Suprapubic skin (tissue), 4 donors: ENCODE measurements at regions not wholly inside any gene's neighbourhood (a gene's known extent, or its start where the extent isn't known, plus 50 kb on each side); places are given as distances from the start of the nearest gene placed in this dataset.
"Not testable (repeated sequence)": the region's sequence is repeated elsewhere in the genome, so short reads cannot be mapped to it uniquely, and the experiment has no call there.

Experiments used
- DNase-seq, 2 donors: peaks; one replicate each; pipeline ENCODE4 v3.0.0-alpha.2; 2019; ENCODE audit warnings: low spot score in 2 of 2
- H3K27ac ChIP-seq: fragments of 200-600 bp; sonication (generic); one replicate; pipeline ENCODE4 v1.5.1; 2019
- H3K27me3 ChIP-seq: fragments of 200-600 bp; sonication (generic); one replicate; pipeline ENCODE4 v1.5.1; 2019
- H3K36me3 ChIP-seq: fragments of 200-600 bp; sonication (generic); one replicate; pipeline ENCODE4 v1.5.1; 2019
- H3K4me1 ChIP-seq: fragments of 200-600 bp; sonication (generic); one replicate; pipeline ENCODE4 v1.5.1; 2019
- H3K4me3 ChIP-seq: fragments of 200-600 bp; sonication (generic); one replicate; pipeline ENCODE4 v1.5.1; 2019; ENCODE audit warnings: mild to moderate bottlenecking
- H3K9me3 ChIP-seq: fragments of 200-600 bp; sonication (generic); one replicate; pipeline ENCODE4 v1.5.1; 2019
- CTCF ChIP-seq, 2 donors: fragments of 200-600 bp in 1 of 2; fragments of 450-650 bp in 1 of 2; sonication (generic) in 1 of 2; IDR thresholded peaks; one replicate each; pipeline ENCODE4 v1.5.1; 2016 to 2019; ENCODE audit warnings: antibody characterized with exemption in 2 of 2, mild to moderate bottlenecking in 1 of 2, moderate library complexity in 1 of 2
- EP300 ChIP-seq: sonication (generic); formaldehyde crosslinking; IDR thresholded peaks from one replicate; pipeline ENCODE4 v1.6.1; 2017; ENCODE audit warnings: antibody characterized with exemption
- POLR2A ChIP-seq, 2 donors: fragments of 450-650 bp; IDR thresholded peaks; one replicate each; pipeline ENCODE4 v1.6.1; 2017; ENCODE audit warnings: antibody characterized with exemption in 2 of 2, mild to moderate bottlenecking in 2 of 2, moderate library complexity in 2 of 2
- POLR2AphosphoS5 ChIP-seq, 3 donors: sonication (generic); formaldehyde crosslinking; IDR thresholded peaks; one replicate each; pipeline ENCODE4 v1.6.1; 2017; ENCODE audit warnings: antibody characterized with exemption in 3 of 3
- WGBS: methylation state at CpG from one replicate; pipeline ENCODE4 v1.1.5; 2018; 5-methylcytosine and 5-hydroxymethylcytosine counted together

DNA sequence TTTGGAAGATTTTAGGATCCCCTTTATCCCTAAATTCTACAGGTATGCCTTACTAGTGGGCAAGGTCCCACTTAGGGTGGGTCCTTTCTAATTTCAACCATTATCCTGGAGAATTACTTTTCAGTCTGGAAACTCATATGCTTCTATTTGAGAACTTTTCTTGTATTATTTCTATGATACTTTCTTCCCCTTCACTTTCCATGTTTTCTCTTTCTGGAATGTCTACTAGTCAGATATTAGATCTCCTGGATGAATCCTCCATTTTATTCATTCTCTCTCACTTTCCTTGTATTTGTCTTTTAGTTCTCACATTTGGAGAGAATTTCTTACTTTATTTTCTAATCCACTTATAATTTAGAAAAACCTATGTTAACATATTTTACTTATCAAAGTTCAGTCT, 83.9 kb upstream of the SIPA1L2 start:
- TF ChIP-seq POLR2A (IDR thresholded peaks at IDR 0.05): no peak
- TF ChIP-seq CTCF (IDR thresholded peaks at IDR 0.05): no peak
- no peak for TF ChIP-seq EP300
- no peak for TF ChIP-seq POLR2AphosphoS5 (IDR thresholded peaks at IDR 0.05)
- peaks cover 4% of the 10 kb centered on the region for H3K9me3 ChIP-seq
- no peaks in the 10 kb centered on the region for H3K4me1 ChIP-seq
- no peak overlapping the region for H3K4me3 ChIP-seq
- H3K27ac ChIP-seq: no peak overlapping the region
- no peaks in the 10 kb centered on the region for H3K36me3 ChIP-seq
- H3K27me3 ChIP-seq: no peaks in the 10 kb centered on the region
- DNase-seq: no peak

DNA sequence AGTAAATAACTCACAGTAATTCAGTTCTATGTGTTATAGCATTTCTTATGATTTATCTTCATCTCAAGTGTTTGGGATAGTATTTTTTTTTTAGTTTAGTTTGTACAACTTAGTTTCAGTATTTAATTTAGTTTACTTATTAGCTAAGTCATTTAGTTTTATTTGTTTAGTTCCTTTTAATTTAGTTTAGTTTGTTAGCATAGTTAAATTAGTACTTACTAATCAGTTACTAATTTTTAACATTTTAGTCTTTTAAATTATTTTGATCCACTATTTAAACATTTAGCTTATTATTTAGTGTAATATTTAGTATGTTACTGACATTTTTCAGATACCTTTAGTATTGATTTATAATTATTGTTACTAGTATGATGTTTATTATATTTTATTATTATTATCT, 85.2 kb upstream of the SIPA1L2 start:
- no peaks in the 10 kb centered on the region for H3K36me3 ChIP-seq
- H3K9me3 ChIP-seq: peaks cover 7% of the 10 kb centered on the region
- no peak overlapping the region for H3K4me3 ChIP-seq
- H3K4me1 ChIP-seq: no peaks in the 10 kb centered on the region
- no peak for DNase-seq
- no peak for TF ChIP-seq EP300
- no peak for TF ChIP-seq POLR2A (IDR thresholded peaks at IDR 0.05)
- no peak for TF ChIP-seq POLR2AphosphoS5 (IDR thresholded peaks at IDR 0.05)
- no peak for TF ChIP-seq CTCF (IDR thresholded peaks at IDR 0.05)
- H3K27ac ChIP-seq: no peak overlapping the region
- no peaks in the 10 kb centered on the region for H3K27me3 ChIP-seq

GRCh38 chr1:232717911-232718310, 87.3 kb upstream of the MAP10 start:
- not testable (repeated sequence) for DNase-seq, H3K27me3 ChIP-seq, H3K9me3 ChIP-seq, H3K27ac ChIP-seq, H3K4me3 ChIP-seq, H3K36me3 ChIP-seq, H3K4me1 ChIP-seq
- 83% methylated on average over 4 of the region's 4 CpGs for WGBS

- H3K4me1 ChIP-seq: no peaks in the 10 kb centered on the region
- no peak overlapping the region for H3K27ac ChIP-seq
- H3K4me3 ChIP-seq: no peak overlapping the region
- TF ChIP-seq CTCF (IDR thresholded peaks at IDR 0.05): no peak
- DNase-seq: no peak
- 83% methylated on average over 7 of the region's 7 CpGs for WGBS
- H3K9me3 ChIP-seq: peaks cover 7% of the 10 kb centered on the region
- H3K27me3 ChIP-seq: no peaks in the 10 kb centered on the region
- no peaks in the 10 kb centered on the region for H3K36me3 ChIP-seq
Measured at GRCh38 chr1:232718928-232719927, 86.0 kb upstream of the MAP10 start.

- Histone ChIP-seq H3K9me3 (peaks cover 7% of the 10 kb centered on the region), H3K4me3 (no peak overlapping the region), H3K36me3 (no peaks in the 10 kb centered on the region), H3K4me1 (no peaks in the 10 kb centered on the region), H3K27ac (no peak overlapping the region), H3K27me3 (no peaks in the 10 kb centered on the region)
- no peak for TF ChIP-seq POLR2A (IDR thresholded peaks at IDR 0.05)
- TF ChIP-seq EP300: no peak
- TF ChIP-seq POLR2AphosphoS5 (IDR thresholded peaks at IDR 0.05): no peak
- WGBS: 93% methylated on average over 3 of the region's 3 CpGs
- no peak for DNase-seq
Measured at GRCh38 chr1:232722626-232723025, 82.6 kb upstream of the MAP10 start.

DNA sequence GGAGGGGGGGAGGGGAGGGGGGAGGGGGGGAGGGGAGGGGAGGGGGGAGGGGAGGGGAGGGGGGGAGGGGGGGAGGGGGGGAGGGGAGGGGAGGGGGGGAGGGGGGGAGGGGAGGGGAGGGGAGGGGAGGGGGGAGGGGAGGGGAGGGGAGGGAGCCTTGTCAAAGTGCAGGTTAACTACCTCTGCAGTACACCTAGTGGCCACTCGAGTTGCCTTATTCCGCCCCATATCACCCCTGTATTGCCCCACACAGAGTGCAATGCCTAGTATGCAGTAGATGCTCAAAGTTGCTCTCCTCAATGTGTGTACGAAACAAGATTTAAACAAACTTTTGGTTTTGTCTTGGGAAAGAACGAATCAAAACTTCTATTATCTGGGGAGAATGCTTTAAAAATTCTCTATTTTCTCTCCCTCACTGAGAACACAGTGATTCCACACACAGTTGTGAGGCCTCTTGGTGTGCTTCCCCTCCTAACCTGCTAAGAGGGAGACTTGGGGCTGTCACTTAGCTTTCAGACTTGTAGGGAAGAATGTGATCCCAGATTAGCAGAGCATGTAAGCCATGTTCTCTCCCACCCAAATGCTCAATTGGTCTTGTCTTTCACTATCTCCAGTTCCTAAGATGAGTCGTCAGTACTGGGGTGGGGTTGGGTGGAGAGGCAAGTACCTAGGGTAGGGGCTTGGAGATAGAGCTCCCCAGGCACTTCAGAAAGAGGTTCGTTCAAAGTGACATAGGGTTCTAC, 79.7 kb upstream of the MAP10 start:
- Histone ChIP-seq H3K4me3 (no peak overlapping the region), H3K9me3 (no peaks in the 10 kb centered on the region), H3K36me3 (no peaks in the 10 kb centered on the region), H3K27me3 (no peaks in the 10 kb centered on the region), H3K27ac (no peak overlapping the region), H3K4me1 (peaks cover 5% of the 10 kb centered on the region)
- TF ChIP-seq CTCF (IDR thresholded peaks at IDR 0.05): no peak
- DNase-seq: no peak
- WGBS: 78% methylated on average over 6 of the region's 6 CpGs
